ENCODE measurements at regions not wholly inside any gene's neighbourhood (a gene's known extent, or its start where the extent isn't known, plus 50 kb on each side); places are given as distances from the start of the nearest gene placed in this dataset.

GRCh38 chr22:22396741-22397291 lies 111.7 kb downstream of the ZNF280B start:
- no peak for DNase-seq

- DNase-seq, result no peak
Observed at GRCh38 chr22:22397292-22397870, 111.2 kb downstream of the ZNF280B start.

GRCh38 chr22:22397875-22398524 lies 110.5 kb downstream of the ZNF280B start:
- DNase-seq, result no peak

- no peak for DNase-seq
Observed at GRCh38 chr22:22398530-22399327, 109.8 kb downstream of the ZNF280B start.

- DNase-seq, result no peak
Observed at GRCh38 chr22:22400099-22400498, 108.4 kb downstream of the ZNF280B start.

- no peak for DNase-seq
Observed at GRCh38 chr22:22400964-22401363, 107.6 kb downstream of the ZNF280B start.

- DNase-seq, result no peak
Observed at GRCh38 chr22:22401381-22401780, 107.2 kb downstream of the ZNF280B start.

GRCh38 chr22:22403306-22403705 lies 105.2 kb downstream of the ZNF280B start:
- DNase-seq, result no peak

GRCh38 chr22:22403771-22404170 lies 104.8 kb downstream of the ZNF280B start:
- no peak for DNase-seq

GRCh38 chr22:22404598-22405284 lies 103.8 kb downstream of the ZNF280B start:
- no peak for DNase-seq

- DNase-seq, result no peak
Observed at GRCh38 chr22:22406445-22407027, 102.0 kb downstream of the ZNF280B start.

GRCh38 chr22:22407061-22407460 lies 101.5 kb downstream of the ZNF280B start:
- DNase-seq, result no peak

GRCh38 chr22:22408269-22408668 lies 100.3 kb downstream of the ZNF280B start:
- DNase-seq, result no peak

GRCh38 chr22:22408731-22409696 lies 99.5 kb downstream of the ZNF280B start:
- DNase-seq, result no peak

- no peak for DNase-seq
Observed at GRCh38 chr22:22410121-22410520, 98.4 kb downstream of the ZNF280B start.

GRCh38 chr22:22410677-22411076 lies 97.9 kb downstream of the ZNF280B start:
- DNase-seq, result no peak

GRCh38 chr22:22414266-22414665 lies 94.3 kb downstream of the ZNF280B start:
- no peak for DNase-seq

GRCh38 chr22:22417495-22418162 lies 90.9 kb downstream of the ZNF280B start:
- no peak for DNase-seq

GRCh38 chr22:22418163-22418549 lies 90.4 kb downstream of the ZNF280B start:
- no peak for DNase-seq

GRCh38 chr22:22418957-22419356 lies 89.6 kb downstream of the ZNF280B start:
- no peak for DNase-seq

- DNase-seq, result no peak
Observed at GRCh38 chr22:22420580-22420979, 88.0 kb downstream of the ZNF280B start.
